ENCODE measurements at regions not wholly inside any gene's neighbourhood (a gene's known extent, or its start where the extent isn't known, plus 50 kb on each side); places are given as distances from the start of the nearest gene placed in this dataset.

GRCh38 chr15:93645594-93645993 lies 556.6 kb upstream of the RGMA start:
- intact Hi-C loops (cut with DNase I) = no loop called here
- 88 to 90% methylated on average over 6 of the region's 6 CpGs for WGBS, 2 donors
- DNase-seq = no peak

GRCh38 chr15:93644595-93644994 lies 555.6 kb upstream of the RGMA start:
- ATAC-seq = no peak
- peaks cover 0 to 3% (median 0%) of the 10 kb centered on the region in 7 donors for H3K27me3 ChIP-seq
- no peak overlapping the region for H3K27ac ChIP-seq
- H3K4me1 ChIP-seq = no peaks in the 10 kb centered on the region
- DNase-seq = no peak
- no peaks in the 10 kb centered on the region for H3K36me3 ChIP-seq
- TF ChIP-seq, protein P1, sequence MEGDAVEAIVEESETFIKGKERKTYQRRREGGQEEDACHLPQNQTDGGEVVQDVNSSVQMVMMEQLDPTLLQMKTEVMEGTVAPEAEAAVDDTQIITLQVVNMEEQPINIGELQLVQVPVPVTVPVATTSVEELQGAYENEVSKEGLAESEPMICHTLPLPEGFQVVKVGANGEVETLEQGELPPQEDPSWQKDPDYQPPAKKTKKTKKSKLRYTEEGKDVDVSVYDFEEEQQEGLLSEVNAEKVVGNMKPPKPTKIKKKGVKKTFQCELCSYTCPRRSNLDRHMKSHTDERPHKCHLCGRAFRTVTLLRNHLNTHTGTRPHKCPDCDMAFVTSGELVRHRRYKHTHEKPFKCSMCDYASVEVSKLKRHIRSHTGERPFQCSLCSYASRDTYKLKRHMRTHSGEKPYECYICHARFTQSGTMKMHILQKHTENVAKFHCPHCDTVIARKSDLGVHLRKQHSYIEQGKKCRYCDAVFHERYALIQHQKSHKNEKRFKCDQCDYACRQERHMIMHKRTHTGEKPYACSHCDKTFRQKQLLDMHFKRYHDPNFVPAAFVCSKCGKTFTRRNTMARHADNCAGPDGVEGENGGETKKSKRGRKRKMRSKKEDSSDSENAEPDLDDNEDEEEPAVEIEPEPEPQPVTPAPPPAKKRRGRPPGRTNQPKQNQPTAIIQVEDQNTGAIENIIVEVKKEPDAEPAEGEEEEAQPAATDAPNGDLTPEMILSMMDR (IDR thresholded peaks at IDR 0.05) = no peak
- no peak overlapping the region for H3K4me3 ChIP-seq
- intact Hi-C loops (cut with DNase I) = no loop called here
- no peaks in the 10 kb centered on the region for H3K9me3 ChIP-seq

More at GRCh38 chr15:93645594-93645993, 556.6 kb upstream of the RGMA start:
- Histone ChIP-seq H3K27ac (no peak overlapping the region), H3K9me3 (no peaks in the 10 kb centered on the region), H3K4me1 (no peaks in the 10 kb centered on the region), H3K4me3 (no peak overlapping the region), H3K36me3 (no peaks in the 10 kb centered on the region), H3K27me3 (peaks cover 0 to 3% (median 0%) of the 10 kb centered on the region in 7 donors)
- TF ChIP-seq, protein P1 (IDR thresholded peaks at IDR 0.05) = no peak
- ATAC-seq = no peak

DNA sequence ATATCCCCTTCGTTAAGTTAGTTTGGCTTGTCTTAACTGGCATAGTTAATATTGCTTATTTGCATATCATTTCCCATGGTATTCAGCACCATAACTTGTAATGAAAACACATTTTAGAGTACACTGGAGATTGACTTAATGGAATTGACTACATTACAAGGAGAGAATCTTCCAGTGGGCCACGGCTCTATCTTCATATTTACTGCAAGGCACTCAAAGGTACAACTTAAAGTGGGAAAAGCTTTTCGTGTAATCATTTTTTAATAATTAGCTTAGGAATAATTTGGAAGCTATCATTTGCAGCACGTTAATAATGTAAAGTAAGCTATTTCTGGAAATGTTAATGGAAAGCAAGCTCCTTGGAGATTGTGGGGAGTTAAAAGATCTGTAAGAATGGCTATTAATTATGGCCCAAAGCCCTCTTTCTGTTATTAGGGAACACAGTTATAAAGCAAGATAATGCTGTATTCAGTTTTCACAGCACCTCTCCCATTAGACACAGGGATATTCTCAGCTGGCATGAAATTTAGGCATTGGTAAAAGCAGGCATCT lies 551.5 kb upstream of the RGMA start:
- TF ChIP-seq, protein P1 (IDR thresholded peaks at IDR 0.05) = no peak
- Histone ChIP-seq H3K36me3 (no peaks in the 10 kb centered on the region), H3K9me3 (no peaks in the 10 kb centered on the region), H3K4me3 (no peak overlapping the region), H3K27me3 (peaks cover 0 to 3% (median 0%) of the 10 kb centered on the region in 7 donors), H3K4me1 (no peaks in the 10 kb centered on the region), H3K27ac (no peak overlapping the region)
- ATAC-seq (no peak), DNase-seq (no peak)
- intact Hi-C loops (cut with DNase I) = no loop called here
- WGBS, 2 donors = 66 to 82% methylated on average over 4 of the region's 4 CpGs

- Histone ChIP-seq H3K36me3 (no peaks in the 10 kb centered on the region), H3K27me3 (no peaks in the 10 kb centered on the region), H3K9me3 (peaks cover 0 to 16% (median 7%) of the 10 kb centered on the region in 11 donors), H3K4me3 (no peak overlapping the region), H3K27ac (no peak overlapping the region), H3K4me1 (no peaks in the 10 kb centered on the region)
- ATAC-seq (no peak), DNase-seq (no peak)
- intact Hi-C loops (cut with DNase I) = no loop called here
- WGBS, 2 donors = 69 to 82% methylated on average over 9 of the region's 9 CpGs
- TF ChIP-seq, protein P1 (IDR thresholded peaks at IDR 0.05) = no peak
Measured at GRCh38 chr15:93631958-93632618, 543.1 kb upstream of the RGMA start.

Data from heart right ventricle (tissue), 16 donors.